ENCODE measurements at regions not wholly inside any gene's neighbourhood (a gene's known extent, or its start where the extent isn't known, plus 50 kb on each side); places are given as distances from the start of the nearest gene placed in this dataset.
A peak's percentile ranks its signal among the peaks of the same experiment; 100 is the strongest.

DNA sequence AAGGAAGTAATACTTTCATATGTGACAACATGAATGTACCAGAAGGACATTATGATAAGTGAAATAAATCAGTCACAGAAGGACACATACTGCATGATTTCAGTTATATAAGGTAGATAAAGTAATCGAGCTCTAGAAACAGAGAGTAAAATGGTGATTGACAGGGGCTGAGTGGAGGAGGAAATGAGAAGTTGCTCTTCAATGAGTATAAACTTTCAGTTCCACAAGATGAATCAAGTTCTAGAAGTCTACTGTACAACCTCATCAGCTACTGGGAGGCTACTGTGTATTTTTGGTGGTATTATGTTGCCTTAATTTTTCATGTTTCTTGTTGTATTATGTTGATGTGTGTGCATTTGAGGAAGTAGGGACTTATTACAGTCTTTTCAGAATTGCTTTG is 270.9 kb upstream of the GRIA3 start (continued):
- TF ChIP-seq MYC (IDR thresholded peaks at IDR 0.05; ENCODE audit: insufficient read depth, insufficient read length, insufficient replicate concordance, low read length, severe bottlenecking) (no peak), SPI1 (IDR thresholded peaks at IDR 0.05; ENCODE audit: borderline replicate concordance, insufficient read depth, low read depth, low read length) (peak; percentile 25; the same call in 1 of the 2 replicates), CBX5 (IDR thresholded peaks at IDR 0.05; ENCODE audit: low read depth) (no peak), CREB1 (IDR thresholded peaks at IDR 0.05; ENCODE audit: low read depth) (no peak)

DNA sequence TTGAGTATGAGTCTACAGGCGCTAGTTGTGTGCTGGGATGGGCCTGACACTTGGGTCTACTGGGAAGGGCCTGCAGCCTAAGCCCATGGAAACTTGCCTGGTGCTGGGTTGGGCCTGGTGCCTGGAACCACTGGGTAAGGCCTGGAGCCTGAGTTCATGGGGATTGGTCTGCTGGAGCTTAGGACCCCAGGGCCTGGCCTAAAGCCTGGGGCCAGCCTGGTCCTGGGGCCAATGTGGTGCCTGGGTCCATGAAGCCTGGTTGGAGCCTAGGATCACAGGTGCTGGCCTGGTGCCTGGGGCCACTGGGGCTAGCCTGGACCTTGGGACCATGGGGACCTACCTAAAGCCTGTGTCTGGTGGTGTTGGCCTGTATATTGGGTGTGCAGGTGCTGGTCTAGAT is 270.3 kb upstream of the GRIA3 start:
- DNase-seq (ENCODE audit: low read depth, low spot score) (no peak), FAIRE-seq (no peak), ATAC-seq (no peak)
- no peak overlapping the region for H3K4me3 ChIP-seq
- no TSS peak for BruUV-seq (replicated peaks)
- no peak overlapping the region for H3K27ac ChIP-seq (ENCODE audit: control insufficient read depth, insufficient read depth)
- H4K20me1 ChIP-seq (ENCODE audit: control insufficient read depth, insufficient read depth): no peaks in the 10 kb centered on the region
- H3K36me3 ChIP-seq (ENCODE audit: control insufficient read depth in 2 of 2, insufficient read depth in 2 of 2, low read length in 1 of 2): no peaks in the 10 kb centered on the region
- no peaks in the 10 kb centered on the region for H3K4me1 ChIP-seq (ENCODE audit: control insufficient read depth, insufficient read depth, low read length)
- WGBS (ENCODE audit: insufficient coverage, insufficient replicate concordance, low lambda C conversion rate, missing lambda C conversion rate): 0% methylated on average over 1 of the region's 1 CpG
- RAD21 ChIA-PET (ENCODE audit: unreplicated experiment): no interaction called here
- no peaks in the 10 kb centered on the region for H3K27me3 ChIP-seq (replicated peaks in 1 of 2; ENCODE audit: control insufficient read depth in 2 of 2, insufficient read depth in 2 of 2, low read length in 1 of 2)
- intact Hi-C loops (cut with micrococcal nuclease; ENCODE audit: unreplicated experiment) (no loop called here), in situ Hi-C loops (cut with MboI) (no loop called here)
- H3K9me3 ChIP-seq (replicated peaks; ENCODE audit: control insufficient read depth, insufficient read depth, low read length): no peaks in the 10 kb centered on the region
- SMC1A ChIA-PET (ENCODE audit: uncharacterized antibody, unreplicated experiment): no interaction called here
- H2AFZ ChIP-seq (ENCODE audit: control insufficient read depth, low read depth, low read length): no peak overlapping the region
- TF ChIP-seq, protein P1, sequence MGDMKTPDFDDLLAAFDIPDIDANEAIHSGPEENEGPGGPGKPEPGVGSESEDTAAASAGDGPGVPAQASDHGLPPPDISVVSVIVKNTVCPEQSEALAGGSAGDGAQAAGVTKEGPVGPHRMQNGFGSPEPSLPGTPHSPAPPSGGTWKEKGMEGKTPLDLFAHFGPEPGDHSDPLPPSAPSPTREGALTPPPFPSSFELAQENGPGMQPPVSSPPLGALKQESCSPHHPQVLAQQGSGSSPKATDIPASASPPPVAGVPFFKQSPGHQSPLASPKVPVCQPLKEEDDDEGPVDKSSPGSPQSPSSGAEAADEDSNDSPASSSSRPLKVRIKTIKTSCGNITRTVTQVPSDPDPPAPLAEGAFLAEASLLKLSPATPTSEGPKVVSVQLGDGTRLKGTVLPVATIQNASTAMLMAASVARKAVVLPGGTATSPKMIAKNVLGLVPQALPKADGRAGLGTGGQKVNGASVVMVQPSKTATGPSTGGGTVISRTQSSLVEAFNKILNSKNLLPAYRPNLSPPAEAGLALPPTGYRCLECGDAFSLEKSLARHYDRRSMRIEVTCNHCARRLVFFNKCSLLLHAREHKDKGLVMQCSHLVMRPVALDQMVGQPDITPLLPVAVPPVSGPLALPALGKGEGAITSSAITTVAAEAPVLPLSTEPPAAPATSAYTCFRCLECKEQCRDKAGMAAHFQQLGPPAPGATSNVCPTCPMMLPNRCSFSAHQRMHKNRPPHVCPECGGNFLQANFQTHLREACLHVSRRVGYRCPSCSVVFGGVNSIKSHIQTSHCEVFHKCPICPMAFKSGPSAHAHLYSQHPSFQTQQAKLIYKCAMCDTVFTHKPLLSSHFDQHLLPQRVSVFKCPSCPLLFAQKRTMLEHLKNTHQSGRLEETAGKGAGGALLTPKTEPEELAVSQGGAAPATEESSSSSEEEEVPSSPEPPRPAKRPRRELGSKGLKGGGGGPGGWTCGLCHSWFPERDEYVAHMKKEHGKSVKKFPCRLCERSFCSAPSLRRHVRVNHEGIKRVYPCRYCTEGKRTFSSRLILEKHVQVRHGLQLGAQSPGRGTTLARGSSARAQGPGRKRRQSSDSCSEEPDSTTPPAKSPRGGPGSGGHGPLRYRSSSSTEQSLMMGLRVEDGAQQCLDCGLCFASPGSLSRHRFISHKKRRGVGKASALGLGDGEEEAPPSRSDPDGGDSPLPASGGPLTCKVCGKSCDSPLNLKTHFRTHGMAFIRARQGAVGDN (IDR thresholded peaks at IDR 0.05): no peak
- H3K79me2 ChIP-seq (ENCODE audit: control insufficient read depth, insufficient read depth, low read length): no peaks in the 10 kb centered on the region
- H3K4me2 ChIP-seq (ENCODE audit: control insufficient read depth, insufficient read depth): no peak overlapping the region
- POLR2A ChIA-PET: no interaction called here
- CTCF ChIA-PET: no interaction called here
- no peak overlapping the region for H3K9ac ChIP-seq (ENCODE audit: control insufficient read depth, insufficient read depth, low read length)

Measured in GM12878 (cell line).